ELF-1 (cell line): ENCODE measurements at regions not wholly inside any gene's neighbourhood (a gene's known extent, or its start where the extent isn't known, plus 50 kb on each side); places are given as distances from the start of the nearest gene placed in this dataset.

Experiments
- DNase-seq: peaks from one replicate; pipeline ENCODE4 v3.0.0-alpha.2; 2016; ENCODE audit warnings: low read depth, low spot score

- DNase-seq: no peak
These were observed 118.4 kb upstream of the CHRM3 start for GRCh38 chr1:239268007-239268406.

- DNase-seq: no peak
These were observed 122.6 kb upstream of the CHRM3 start for GRCh38 chr1:239263801-239264200.

GRCh38 chr1:239262538-239262937, 123.8 kb upstream of the CHRM3 start:
- peak; percentile 60 for DNase-seq

- DNase-seq: no peak
These were observed 124.8 kb upstream of the CHRM3 start for GRCh38 chr1:239261521-239261920.

GRCh38 chr1:239260842-239261241, 125.5 kb upstream of the CHRM3 start:
- no peak for DNase-seq

GRCh38 chr1:239255628-239256160, 130.7 kb upstream of the CHRM3 start:
- no peak for DNase-seq

GRCh38 chr1:239254999-239255398, 131.4 kb upstream of the CHRM3 start:
- no peak for DNase-seq

GRCh38 chr1:239253032-239253431, 133.3 kb upstream of the CHRM3 start:
- DNase-seq: no peak

GRCh38 chr1:239250353-239251035, 135.9 kb upstream of the CHRM3 start:
- DNase-seq: no peak

- no peak for DNase-seq
These were observed 139.1 kb upstream of the CHRM3 start for GRCh38 chr1:239247285-239247684.

- no peak for DNase-seq
These were observed 142.3 kb upstream of the CHRM3 start for GRCh38 chr1:239244084-239244483.

GRCh38 chr1:239243006-239243405, 143.4 kb upstream of the CHRM3 start:
- peak; percentile 22 for DNase-seq

GRCh38 chr1:239242404-239242803, 144.0 kb upstream of the CHRM3 start:
- DNase-seq: no peak

- no peak for DNase-seq
These were observed 145.6 kb upstream of the CHRM3 start for GRCh38 chr1:239240736-239241135.

GRCh38 chr1:239239529-239239928, 146.8 kb upstream of the CHRM3 start:
- no peak for DNase-seq

GRCh38 chr1:239237912-239238311, 148.5 kb upstream of the CHRM3 start:
- peak; percentile 23 for DNase-seq

- DNase-seq: peak; percentile 9
These were observed 152.7 kb upstream of the CHRM3 start for GRCh38 chr1:239233626-239234025.

GRCh38 chr1:239232921-239233320, 153.4 kb upstream of the CHRM3 start:
- peak; percentile 29 for DNase-seq

GRCh38 chr1:239228451-239228850, 157.9 kb upstream of the CHRM3 start:
- DNase-seq: no peak

GRCh38 chr1:239225396-239225795, 161.0 kb upstream of the CHRM3 start:
- no peak for DNase-seq

GRCh38 chr1:239224100-239224499, 162.3 kb upstream of the CHRM3 start:
- DNase-seq: no peak

- no peak for DNase-seq
These were observed 163.4 kb upstream of the CHRM3 start for GRCh38 chr1:239222999-239223398.

- DNase-seq: no peak
These were observed 164.7 kb upstream of the CHRM3 start for GRCh38 chr1:239221656-239222055.

GRCh38 chr1:239219679-239220078, 166.7 kb upstream of the CHRM3 start:
- no peak for DNase-seq
